ENCODE measurements at regions not wholly inside any gene's neighbourhood (a gene's known extent, or its start where the extent isn't known, plus 50 kb on each side); places are given as distances from the start of the nearest gene placed in this dataset.

- TF ChIP-seq POLR2A (IDR thresholded peaks at IDR 0.05; ENCODE audit: low read depth, low read length) (no peak), TAF1 (IDR thresholded peaks at IDR 0.05; ENCODE audit: borderline replicate concordance, low read depth, low read length) (no peak)
Measured at GRCh38 chr13:34001389-34001788, 183.4 kb downstream of the RFC3 start.
